ENCODE measurements at regions not wholly inside any gene's neighbourhood (a gene's known extent, or its start where the extent isn't known, plus 50 kb on each side); places are given as distances from the start of the nearest gene placed in this dataset.

DNA sequence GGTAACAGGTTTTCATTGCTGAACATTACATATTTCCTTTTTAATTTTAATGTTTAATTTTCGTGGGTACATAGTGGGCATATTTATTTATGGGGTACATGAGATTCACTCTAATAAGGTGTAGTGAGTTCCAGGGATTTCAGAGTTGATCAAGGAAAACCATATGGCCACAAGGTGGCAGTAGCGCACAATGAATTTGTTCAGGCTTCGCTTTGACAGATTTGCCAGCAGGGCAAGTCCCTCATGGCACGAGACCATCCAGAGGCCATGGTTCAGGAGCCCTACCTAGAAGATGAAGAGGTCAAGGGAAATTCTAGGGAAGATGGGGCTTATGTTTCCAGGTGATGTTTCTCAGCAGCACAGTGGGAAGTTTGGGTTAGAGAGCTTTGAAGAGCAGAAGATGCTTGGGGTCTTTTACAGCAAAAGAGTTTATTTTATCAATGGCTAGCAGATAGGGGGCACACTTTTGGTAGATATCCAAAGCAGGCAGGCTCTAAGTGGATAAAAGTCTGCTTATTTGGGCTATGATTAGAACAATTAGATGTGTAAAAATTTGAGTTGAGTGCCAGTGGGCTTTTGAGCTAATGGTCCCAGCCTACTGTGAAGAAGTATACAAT is 1004.4 kb downstream of the AACS start (continued):
- TF ChIP-seq, protein P1, sequence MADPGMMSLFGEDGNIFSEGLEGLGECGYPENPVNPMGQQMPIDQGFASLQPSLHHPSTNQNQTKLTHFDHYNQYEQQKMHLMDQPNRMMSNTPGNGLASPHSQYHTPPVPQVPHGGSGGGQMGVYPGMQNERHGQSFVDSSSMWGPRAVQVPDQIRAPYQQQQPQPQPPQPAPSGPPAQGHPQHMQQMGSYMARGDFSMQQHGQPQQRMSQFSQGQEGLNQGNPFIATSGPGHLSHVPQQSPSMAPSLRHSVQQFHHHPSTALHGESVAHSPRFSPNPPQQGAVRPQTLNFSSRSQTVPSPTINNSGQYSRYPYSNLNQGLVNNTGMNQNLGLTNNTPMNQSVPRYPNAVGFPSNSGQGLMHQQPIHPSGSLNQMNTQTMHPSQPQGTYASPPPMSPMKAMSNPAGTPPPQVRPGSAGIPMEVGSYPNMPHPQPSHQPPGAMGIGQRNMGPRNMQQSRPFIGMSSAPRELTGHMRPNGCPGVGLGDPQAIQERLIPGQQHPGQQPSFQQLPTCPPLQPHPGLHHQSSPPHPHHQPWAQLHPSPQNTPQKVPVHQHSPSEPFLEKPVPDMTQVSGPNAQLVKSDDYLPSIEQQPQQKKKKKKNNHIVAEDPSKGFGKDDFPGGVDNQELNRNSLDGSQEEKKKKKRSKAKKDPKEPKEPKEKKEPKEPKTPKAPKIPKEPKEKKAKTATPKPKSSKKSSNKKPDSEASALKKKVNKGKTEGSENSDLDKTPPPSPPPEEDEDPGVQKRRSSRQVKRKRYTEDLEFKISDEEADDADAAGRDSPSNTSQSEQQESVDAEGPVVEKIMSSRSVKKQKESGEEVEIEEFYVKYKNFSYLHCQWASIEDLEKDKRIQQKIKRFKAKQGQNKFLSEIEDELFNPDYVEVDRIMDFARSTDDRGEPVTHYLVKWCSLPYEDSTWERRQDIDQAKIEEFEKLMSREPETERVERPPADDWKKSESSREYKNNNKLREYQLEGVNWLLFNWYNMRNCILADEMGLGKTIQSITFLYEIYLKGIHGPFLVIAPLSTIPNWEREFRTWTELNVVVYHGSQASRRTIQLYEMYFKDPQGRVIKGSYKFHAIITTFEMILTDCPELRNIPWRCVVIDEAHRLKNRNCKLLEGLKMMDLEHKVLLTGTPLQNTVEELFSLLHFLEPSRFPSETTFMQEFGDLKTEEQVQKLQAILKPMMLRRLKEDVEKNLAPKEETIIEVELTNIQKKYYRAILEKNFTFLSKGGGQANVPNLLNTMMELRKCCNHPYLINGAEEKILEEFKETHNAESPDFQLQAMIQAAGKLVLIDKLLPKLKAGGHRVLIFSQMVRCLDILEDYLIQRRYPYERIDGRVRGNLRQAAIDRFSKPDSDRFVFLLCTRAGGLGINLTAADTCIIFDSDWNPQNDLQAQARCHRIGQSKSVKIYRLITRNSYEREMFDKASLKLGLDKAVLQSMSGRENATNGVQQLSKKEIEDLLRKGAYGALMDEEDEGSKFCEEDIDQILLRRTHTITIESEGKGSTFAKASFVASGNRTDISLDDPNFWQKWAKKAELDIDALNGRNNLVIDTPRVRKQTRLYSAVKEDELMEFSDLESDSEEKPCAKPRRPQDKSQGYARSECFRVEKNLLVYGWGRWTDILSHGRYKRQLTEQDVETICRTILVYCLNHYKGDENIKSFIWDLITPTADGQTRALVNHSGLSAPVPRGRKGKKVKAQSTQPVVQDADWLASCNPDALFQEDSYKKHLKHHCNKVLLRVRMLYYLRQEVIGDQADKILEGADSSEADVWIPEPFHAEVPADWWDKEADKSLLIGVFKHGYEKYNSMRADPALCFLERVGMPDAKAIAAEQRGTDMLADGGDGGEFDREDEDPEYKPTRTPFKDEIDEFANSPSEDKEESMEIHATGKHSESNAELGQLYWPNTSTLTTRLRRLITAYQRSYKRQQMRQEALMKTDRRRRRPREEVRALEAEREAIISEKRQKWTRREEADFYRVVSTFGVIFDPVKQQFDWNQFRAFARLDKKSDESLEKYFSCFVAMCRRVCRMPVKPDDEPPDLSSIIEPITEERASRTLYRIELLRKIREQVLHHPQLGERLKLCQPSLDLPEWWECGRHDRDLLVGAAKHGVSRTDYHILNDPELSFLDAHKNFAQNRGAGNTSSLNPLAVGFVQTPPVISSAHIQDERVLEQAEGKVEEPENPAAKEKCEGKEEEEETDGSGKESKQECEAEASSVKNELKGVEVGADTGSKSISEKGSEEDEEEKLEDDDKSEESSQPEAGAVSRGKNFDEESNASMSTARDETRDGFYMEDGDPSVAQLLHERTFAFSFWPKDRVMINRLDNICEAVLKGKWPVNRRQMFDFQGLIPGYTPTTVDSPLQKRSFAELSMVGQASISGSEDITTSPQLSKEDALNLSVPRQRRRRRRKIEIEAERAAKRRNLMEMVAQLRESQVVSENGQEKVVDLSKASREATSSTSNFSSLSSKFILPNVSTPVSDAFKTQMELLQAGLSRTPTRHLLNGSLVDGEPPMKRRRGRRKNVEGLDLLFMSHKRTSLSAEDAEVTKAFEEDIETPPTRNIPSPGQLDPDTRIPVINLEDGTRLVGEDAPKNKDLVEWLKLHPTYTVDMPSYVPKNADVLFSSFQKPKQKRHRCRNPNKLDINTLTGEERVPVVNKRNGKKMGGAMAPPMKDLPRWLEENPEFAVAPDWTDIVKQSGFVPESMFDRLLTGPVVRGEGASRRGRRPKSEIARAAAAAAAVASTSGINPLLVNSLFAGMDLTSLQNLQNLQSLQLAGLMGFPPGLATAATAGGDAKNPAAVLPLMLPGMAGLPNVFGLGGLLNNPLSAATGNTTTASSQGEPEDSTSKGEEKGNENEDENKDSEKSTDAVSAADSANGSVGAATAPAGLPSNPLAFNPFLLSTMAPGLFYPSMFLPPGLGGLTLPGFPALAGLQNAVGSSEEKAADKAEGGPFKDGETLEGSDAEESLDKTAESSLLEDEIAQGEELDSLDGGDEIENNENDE (IDR thresholded peaks at IDR 0.05; ENCODE audit: insufficient replicate concordance, low read length) = no peak
- TF ChIP-seq RAD21 (IDR thresholded peaks at IDR 0.05 in 1 of 2, conservative IDR thresholded peaks at IDR 0.05 in 1 of 2; ENCODE audit: low read depth in 2 of 2, low read length in 2 of 2) (peak; percentile 97 to 99), YY1 (IDR thresholded peaks at IDR 0.05; ENCODE audit: low read depth, low read length) (peak; percentile 41; the same call in 1 of the 2 replicates)
